ENCODE measurements at regions not wholly inside any gene's neighbourhood (a gene's known extent, or its start where the extent isn't known, plus 50 kb on each side); places are given as distances from the start of the nearest gene placed in this dataset.

DNA sequence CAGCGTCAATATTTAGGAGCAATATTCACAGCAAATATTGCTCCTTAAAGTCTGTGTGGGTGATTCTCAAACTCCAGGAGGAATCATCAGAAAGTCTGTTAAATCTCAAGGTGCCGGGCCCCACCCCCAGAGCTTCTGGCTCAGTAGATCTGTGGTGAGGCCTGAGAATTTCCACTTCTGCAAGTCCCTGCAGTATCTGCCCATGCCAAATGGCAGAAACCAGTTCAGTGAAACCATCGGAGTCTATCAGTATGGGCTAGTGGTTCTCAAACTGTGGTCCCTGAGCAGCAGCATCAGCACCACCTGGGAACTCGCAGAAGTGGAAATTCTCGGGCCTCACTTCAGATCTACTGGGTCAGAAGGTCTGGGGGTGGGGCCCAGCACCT lies 202.9 kb downstream of the SLC4A3 start:
- TF ChIP-seq, protein P1, sequence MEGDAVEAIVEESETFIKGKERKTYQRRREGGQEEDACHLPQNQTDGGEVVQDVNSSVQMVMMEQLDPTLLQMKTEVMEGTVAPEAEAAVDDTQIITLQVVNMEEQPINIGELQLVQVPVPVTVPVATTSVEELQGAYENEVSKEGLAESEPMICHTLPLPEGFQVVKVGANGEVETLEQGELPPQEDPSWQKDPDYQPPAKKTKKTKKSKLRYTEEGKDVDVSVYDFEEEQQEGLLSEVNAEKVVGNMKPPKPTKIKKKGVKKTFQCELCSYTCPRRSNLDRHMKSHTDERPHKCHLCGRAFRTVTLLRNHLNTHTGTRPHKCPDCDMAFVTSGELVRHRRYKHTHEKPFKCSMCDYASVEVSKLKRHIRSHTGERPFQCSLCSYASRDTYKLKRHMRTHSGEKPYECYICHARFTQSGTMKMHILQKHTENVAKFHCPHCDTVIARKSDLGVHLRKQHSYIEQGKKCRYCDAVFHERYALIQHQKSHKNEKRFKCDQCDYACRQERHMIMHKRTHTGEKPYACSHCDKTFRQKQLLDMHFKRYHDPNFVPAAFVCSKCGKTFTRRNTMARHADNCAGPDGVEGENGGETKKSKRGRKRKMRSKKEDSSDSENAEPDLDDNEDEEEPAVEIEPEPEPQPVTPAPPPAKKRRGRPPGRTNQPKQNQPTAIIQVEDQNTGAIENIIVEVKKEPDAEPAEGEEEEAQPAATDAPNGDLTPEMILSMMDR (IDR thresholded peaks at IDR 0.05 in 4 of 5, conservative IDR thresholded peaks at IDR 0.05 in 1 of 5), result no peak
- TF ChIP-seq POLR2A (IDR thresholded peaks at IDR 0.05), result no peak

All from gastrocnemius medialis (tissue), 4 donors.